GM18505 (cell line): ENCODE measurements at regions not wholly inside any gene's neighbourhood (a gene's known extent, or its start where the extent isn't known, plus 50 kb on each side); places are given as distances from the start of the nearest gene placed in this dataset.
"Not testable (repeated sequence)": the region's sequence is repeated elsewhere in the genome, so short reads cannot be mapped to it uniquely, and the experiment has no call there.

Source experiments
- ATAC-seq: cut with Tn5 transposase; IDR thresholded peaks from one replicate; pipeline ENCODE4 v1.9.1; 2021; ENCODE audit not compliant: unreplicated experiment
- POLR2A ChIP-seq: IDR thresholded peaks from 4 replicates; pipeline ENCODE4 v1.6.1; 2011; ENCODE audit warnings: borderline replicate concordance; ENCODE audit not compliant: insufficient read depth, insufficient read length; ENCODE audit errors: extremely low read depth

DNA sequence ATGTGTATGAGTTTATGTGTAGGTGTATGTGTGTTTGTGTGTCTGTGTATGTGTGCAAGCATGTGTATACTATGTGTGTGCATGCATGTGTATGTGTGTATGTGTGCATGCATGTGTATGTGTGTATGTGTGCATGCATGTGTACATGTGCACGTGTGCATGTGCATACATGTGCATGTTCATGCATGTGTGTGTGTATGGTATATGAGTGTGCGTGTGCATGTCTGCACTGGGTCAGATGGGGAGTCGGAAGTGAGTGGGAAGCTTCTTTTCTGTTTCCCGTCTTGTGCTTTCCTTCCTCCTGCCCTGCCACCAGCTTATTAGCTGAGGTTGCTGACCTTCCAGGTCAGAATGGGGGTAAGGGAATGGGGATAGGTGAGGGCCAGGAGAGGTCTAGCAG is 174.7 kb downstream of the MAP2K4 start:
- no peak for ATAC-seq
- no peak for TF ChIP-seq POLR2A

DNA sequence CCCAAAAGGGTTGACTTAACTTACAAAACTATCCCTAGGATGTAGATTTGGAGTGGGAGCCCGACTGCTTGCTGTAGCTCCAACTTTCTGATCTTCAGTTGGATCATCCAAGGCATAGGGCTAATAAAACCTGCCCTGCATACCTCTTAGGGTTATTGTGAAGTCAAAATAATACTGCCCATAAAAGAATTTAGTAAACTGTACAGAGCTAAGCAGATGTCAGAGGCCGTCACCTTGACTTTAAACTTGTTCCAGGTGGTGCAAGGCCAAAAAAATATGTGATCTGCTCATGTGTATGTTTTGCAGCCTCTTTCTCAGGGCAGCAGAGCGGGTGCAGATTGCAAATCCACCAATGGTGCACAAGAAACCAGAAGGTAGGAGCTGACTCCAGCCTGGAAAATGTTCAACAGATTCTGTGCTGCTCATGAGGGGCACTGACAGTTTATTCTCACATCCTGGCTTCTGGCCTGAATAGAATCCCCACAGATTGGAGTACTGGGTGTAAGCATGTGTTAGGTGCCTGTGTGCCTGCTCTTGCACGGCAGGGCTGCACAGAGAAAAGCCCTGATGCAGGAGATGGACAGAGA is 180.7 kb downstream of the MAP2K4 start:
- no peak for TF ChIP-seq POLR2A
- no peak for ATAC-seq

DNA sequence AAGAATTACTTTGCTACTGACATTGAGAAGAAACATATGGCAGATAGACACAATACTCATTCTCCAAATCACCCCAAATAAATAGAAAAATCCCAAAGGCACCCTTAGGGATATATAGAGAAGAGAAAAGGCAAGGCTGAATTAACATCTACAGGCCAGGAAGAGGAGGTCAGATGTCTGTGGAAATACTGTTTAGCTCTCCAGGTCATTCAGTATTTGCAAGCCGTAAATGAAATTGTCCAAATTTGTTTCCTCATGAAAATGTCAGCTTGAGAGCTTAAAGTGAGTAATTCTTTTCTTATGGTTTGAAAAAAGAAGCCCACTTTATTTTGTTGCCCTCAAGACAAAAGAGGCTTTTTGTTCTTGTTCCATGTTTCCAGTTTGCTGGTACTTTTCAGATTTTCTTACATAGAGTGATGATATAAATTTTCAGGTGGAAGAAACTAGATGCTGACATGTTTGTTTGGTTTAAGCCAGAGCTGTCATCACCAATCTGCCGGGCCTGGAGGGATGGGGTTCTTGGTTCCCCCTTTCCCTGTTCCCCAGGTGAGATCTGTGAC is 189.0 kb downstream of the MAP2K4 start:
- no peak for ATAC-seq
- TF ChIP-seq POLR2A, result no peak

DNA sequence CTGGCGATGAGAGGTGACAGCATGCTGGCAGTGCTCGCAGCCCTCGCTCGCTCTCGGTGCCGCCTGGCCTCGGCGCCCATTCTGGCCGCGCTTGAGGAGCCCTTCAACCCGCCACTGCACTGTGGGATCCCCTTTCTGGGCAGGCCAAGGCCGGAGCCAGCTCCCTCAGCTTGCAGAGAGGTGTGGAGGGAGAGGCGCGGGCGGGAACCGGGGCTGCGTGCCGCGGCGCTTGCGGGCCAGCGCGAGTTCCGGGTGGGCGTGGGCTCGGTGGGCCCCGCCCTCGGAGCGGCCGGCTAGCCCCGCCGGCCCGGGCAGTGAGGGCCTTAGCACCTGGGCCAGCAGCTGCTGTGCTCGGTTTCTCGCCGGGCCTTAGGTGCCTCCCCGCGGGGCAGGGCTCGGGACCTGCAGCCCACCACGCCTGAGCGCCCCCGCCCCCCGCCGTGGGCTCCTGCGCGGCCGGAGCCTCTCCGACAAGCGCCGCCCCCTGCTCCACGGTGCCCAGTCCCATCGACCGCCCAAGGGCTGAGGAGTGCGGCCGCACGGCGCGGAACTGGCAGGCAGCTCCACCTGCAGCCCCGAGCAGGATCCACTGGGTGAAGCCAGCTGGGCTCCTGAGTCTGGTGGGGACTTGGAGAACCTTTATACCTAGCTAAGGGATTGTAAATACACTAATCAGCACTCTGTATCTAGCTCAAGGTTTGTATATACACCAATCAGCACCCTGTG is 200.2 kb downstream of the MAP2K4 start:
- ATAC-seq, result not testable (repeated sequence)

DNA sequence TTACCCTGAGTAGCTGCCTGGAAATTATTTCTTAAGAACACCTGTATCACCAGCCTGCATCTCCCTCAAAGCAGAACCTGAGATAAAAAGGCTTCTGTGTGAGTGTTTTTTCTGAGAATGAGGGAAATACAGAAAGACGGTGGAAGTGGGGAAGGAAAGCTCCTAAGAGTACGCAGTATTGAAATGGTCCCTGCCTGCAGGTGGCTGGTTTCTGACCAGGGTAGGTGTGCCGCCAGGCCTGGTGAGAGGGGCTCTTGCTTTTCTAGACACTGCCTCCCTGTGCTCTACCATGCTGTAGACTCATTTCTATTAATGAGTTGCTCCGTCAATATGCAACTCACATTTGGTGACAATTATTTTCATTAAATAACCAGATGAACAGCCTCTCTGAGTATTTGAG is 201.7 kb downstream of the MAP2K4 start:
- TF ChIP-seq POLR2A, result no peak
- ATAC-seq, result no peak

GRCh38 chr17:12227547-12227946 is 206.9 kb downstream of the MAP2K4 start:
- TF ChIP-seq POLR2A, result no peak
- no peak for ATAC-seq

DNA sequence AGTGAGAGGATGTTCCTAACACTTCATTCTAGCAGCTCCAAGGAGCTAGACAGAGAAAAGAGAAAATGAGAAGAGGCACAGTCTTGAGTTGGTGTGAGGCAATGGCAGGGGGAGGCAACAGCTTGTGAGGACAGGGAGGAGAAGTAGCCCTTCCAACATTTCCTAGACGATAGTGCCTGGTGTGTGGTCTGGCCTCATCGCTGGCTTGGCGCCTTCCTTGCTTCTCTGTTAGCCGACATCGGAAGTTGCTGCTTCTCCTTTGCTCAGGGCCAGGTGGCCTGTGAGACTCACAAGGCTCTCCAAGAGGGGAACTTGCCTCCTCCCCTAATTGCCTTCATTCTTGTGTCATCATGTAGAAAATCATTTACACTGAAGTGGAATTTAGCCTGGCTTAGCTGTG is 208.7 kb downstream of the MAP2K4 start:
- TF ChIP-seq POLR2A, result no peak
- ATAC-seq, result no peak

GRCh38 chr17:12230481-12231354 is 210.0 kb downstream of the MAP2K4 start:
- ATAC-seq, result no peak

GRCh38 chr17:12231355-12231682 is 210.6 kb downstream of the MAP2K4 start:
- no peak for TF ChIP-seq POLR2A
- ATAC-seq, result no peak

More at GRCh38 chr17:12230481-12231354, 210.0 kb downstream of the MAP2K4 start:
- no peak for TF ChIP-seq POLR2A

GRCh38 chr17:12239021-12239420 is 218.3 kb downstream of the MAP2K4 start:
- ATAC-seq, result not testable (repeated sequence)

DNA sequence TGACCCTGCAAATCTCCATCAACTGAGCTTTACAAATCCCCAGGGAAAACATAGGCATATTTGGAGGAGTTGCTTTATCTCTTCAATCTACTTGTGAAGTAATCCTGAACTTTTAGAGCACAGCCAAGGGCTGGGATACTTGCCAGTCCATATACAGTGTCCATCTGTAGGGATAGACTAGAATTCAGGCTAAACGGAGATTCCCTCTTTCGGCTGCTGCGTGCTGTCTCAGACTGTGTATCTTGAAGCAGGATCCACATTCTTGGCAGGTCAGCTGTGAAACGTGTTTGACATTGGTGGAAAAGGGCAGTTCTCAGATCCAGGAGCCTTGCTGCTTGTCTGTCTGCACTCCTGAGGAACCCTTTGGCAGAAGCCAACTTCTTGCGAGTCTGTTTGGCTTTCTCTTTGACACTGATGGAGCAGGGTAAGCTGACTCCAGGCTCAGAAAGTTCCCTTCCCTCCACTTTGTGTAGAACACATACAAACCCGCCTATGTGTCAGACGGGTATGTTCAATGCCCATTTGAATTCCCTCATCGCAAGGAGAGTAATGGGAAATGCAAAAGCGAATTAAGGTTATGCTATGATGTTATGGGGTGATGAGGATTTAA is 221.8 kb downstream of the MAP2K4 start:
- TF ChIP-seq POLR2A, result no peak
- ATAC-seq, result no peak

- ATAC-seq, result no peak
- no peak for TF ChIP-seq POLR2A
Measured at GRCh38 chr17:12247761-12248160, 227.1 kb downstream of the MAP2K4 start.

DNA sequence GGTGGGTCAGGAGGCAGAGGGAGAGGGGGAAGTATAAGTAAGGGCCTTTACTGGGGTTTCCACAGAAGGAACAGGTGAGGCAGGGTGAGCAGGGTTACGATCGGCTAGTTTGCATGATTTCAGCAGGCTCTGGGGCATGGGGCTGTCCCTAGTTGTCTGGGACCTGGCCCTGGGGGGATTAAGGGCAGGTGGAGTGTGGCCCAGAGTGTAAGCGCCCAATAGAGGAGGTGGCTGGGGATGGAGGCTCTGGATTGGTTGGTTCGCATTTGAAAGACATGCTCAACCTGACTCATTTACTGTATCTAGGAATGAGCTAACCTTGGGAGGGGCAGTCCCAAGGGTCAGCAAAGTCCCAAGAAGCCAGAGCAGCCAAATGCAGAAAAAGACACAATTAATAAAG is 230.3 kb downstream of the MAP2K4 start:
- ATAC-seq, result no peak
- TF ChIP-seq POLR2A, result no peak
